ENCODE measurements at regions not wholly inside any gene's neighbourhood (a gene's known extent, or its start where the extent isn't known, plus 50 kb on each side); places are given as distances from the start of the nearest gene placed in this dataset.
"Not testable (repeated sequence)": the region's sequence is repeated elsewhere in the genome, so short reads cannot be mapped to it uniquely, and the experiment has no call there.

GRCh38 chr12:68481181-68481941 is 129.3 kb upstream of the RAP1B start:
- DNase-seq, result no peak

GRCh38 chr12:68482014-68482413 is 128.7 kb upstream of the RAP1B start:
- no peak for DNase-seq

GRCh38 chr12:68482660-68483059 is 128.0 kb upstream of the RAP1B start:
- DNase-seq, result no peak

GRCh38 chr12:68483592-68484383 is 126.9 kb upstream of the RAP1B start:
- DNase-seq, result no peak

- not testable (repeated sequence) for DNase-seq
These were observed 126.1 kb upstream of the RAP1B start for GRCh38 chr12:68484578-68484977.

- DNase-seq, result not testable (repeated sequence)
These were observed 124.2 kb upstream of the RAP1B start for GRCh38 chr12:68486449-68486848.

- no peak for DNase-seq
These were observed 122.9 kb upstream of the RAP1B start for GRCh38 chr12:68487721-68488309.

GRCh38 chr12:68489273-68489672 is 121.4 kb upstream of the RAP1B start:
- DNase-seq, result no peak

GRCh38 chr12:68490476-68490875 is 120.2 kb upstream of the RAP1B start:
- no peak for DNase-seq

- no peak for DNase-seq
These were observed 119.3 kb upstream of the RAP1B start for GRCh38 chr12:68491204-68491960.

- no peak for DNase-seq
These were observed 115.2 kb upstream of the RAP1B start for GRCh38 chr12:68495336-68496070.

- no peak for DNase-seq
These were observed 113.6 kb upstream of the RAP1B start for GRCh38 chr12:68497107-68497506.

- no peak for DNase-seq
These were observed 113.0 kb upstream of the RAP1B start for GRCh38 chr12:68497702-68498101.

- no peak for DNase-seq
These were observed 112.0 kb upstream of the RAP1B start for GRCh38 chr12:68498736-68499135.

GRCh38 chr12:68499616-68500015 is 111.1 kb upstream of the RAP1B start:
- DNase-seq, result no peak

- DNase-seq, result no peak
These were observed 109.5 kb upstream of the RAP1B start for GRCh38 chr12:68501226-68501625.

GRCh38 chr12:68505970-68506369 is 104.7 kb upstream of the RAP1B start:
- DNase-seq, result no peak

GRCh38 chr12:68506619-68507018 is 104.1 kb upstream of the RAP1B start:
- DNase-seq, result no peak

- no peak for DNase-seq
These were observed 103.0 kb upstream of the RAP1B start for GRCh38 chr12:68507657-68508056.

GRCh38 chr12:68508576-68508975 is 102.1 kb upstream of the RAP1B start:
- no peak for DNase-seq

- DNase-seq, result no peak
These were observed 101.5 kb upstream of the RAP1B start for GRCh38 chr12:68509242-68509641.

GRCh38 chr12:68510397-68510796 is 100.3 kb upstream of the RAP1B start:
- no peak for DNase-seq

Measured in stimulated activated CD4-positive, alpha-beta T cell treated with anti-CD3 and anti-CD28 coated beads, Interleukin-12 subunit alpha, Interleukin-12 subunit beta, amount 100 ng/mL, for 4 hours (primary cell).